Loucy (cell line): ENCODE measurements at regions not wholly inside any gene's neighbourhood (a gene's known extent, or its start where the extent isn't known, plus 50 kb on each side); places are given as distances from the start of the nearest gene placed in this dataset.
A peak's percentile ranks its signal among the peaks of the same experiment; 100 is the strongest.

ENCODE experiments used
- H2AFZ ChIP-seq: fragments of 200-600 bp; sonication (generic); 2 replicates; pipeline ENCODE4 v1.6.0; 2016; ENCODE audit warnings: antibody characterized with exemption, mild to moderate bottlenecking, low read length, moderate library complexity
- H3F3A ChIP-seq: fragments of 200-600 bp; 2 replicates; pipeline ENCODE4 v1.6.0; 2016; ENCODE audit warnings: antibody characterized with exemption, low read depth, mild to moderate bottlenecking
- H3K27me3 ChIP-seq: fragments of 200-600 bp; sonication (generic); 2 replicates; pipeline ENCODE4 v1.6.1; 2014; ENCODE audit warnings: low read length, mild to moderate bottlenecking; ENCODE audit not compliant: insufficient read depth, poor library complexity, severe bottlenecking
- H3K36me3 ChIP-seq: fragments of 200-600 bp; sonication (generic); 2 replicates; pipeline ENCODE4 v1.6.1; 2016; ENCODE audit warnings: low read length; ENCODE audit not compliant: insufficient read depth
- H3K4me1 ChIP-seq: fragments of 200-600 bp; sonication (generic); 2 replicates; pipeline ENCODE4 v1.5.1; 2014; ENCODE audit warnings: low read length, mild to moderate bottlenecking; ENCODE audit not compliant: insufficient read depth, poor library complexity, severe bottlenecking
- H3K4me2 ChIP-seq: fragments of 200-600 bp; sonication (generic); 2 replicates; pipeline ENCODE4 v1.6.0; 2014; ENCODE audit warnings: antibody characterized with exemption, low read length, low read depth, mild to moderate bottlenecking; ENCODE audit not compliant: poor library complexity, severe bottlenecking
- H3K4me3 ChIP-seq: fragments of 200-600 bp; sonication (generic); 2 replicates; pipeline ENCODE4 v1.5.1; 2014; ENCODE audit warnings: low read length, mild to moderate bottlenecking, mixed read lengths; ENCODE audit not compliant: poor library complexity, severe bottlenecking
- H3K79me2 ChIP-seq: fragments of 200-600 bp; sonication (generic); 2 replicates; pipeline ENCODE4 v1.6.1; 2014; ENCODE audit warnings: low read length; ENCODE audit not compliant: insufficient read depth
- H3K9ac ChIP-seq: fragments of 200-600 bp; sonication (generic); 2 replicates; pipeline ENCODE4 v1.6.0; 2014; ENCODE audit warnings: mild to moderate bottlenecking, low read depth, low read length, moderate library complexity; ENCODE audit not compliant: poor library complexity, severe bottlenecking
- H3K9me2 ChIP-seq: fragments of 200-600 bp; sonication (generic); replicated peaks from 2 replicates; pipeline ENCODE4 v1.6.1; 2016; ENCODE audit warnings: low read depth, low read length, mixed read lengths
- H3K9me3 ChIP-seq: fragments of 200-600 bp; sonication (generic); 2 replicates; pipeline ENCODE4 v1.6.1; 2014; ENCODE audit warnings: mild to moderate bottlenecking, antibody characterized with exemption, low read length, low read depth; ENCODE audit not compliant: insufficient read depth
- H4K20me1 ChIP-seq: fragments of 200-600 bp; sonication (generic); 2 replicates; pipeline ENCODE4 v1.6.0; 2014; ENCODE audit warnings: antibody characterized with exemption, low read length, mild to moderate bottlenecking; ENCODE audit not compliant: insufficient read depth, poor library complexity, severe bottlenecking
- EZH2phosphoT487 ChIP-seq: fragments of 200-600 bp; IDR thresholded peaks from 2 replicates; pipeline ENCODE4 v1.6.1; 2018; ENCODE audit warnings: antibody characterized with exemption, mild to moderate bottlenecking, moderate library complexity, borderline replicate concordance
- TF ChIP-seq, protein P1 (sequence below): fragments of 200-600 bp; sonication (generic); conservative IDR thresholded peaks from 2 replicates; pipeline ENCODE4 v1.5.1; 2014; ENCODE audit warnings: mild to moderate bottlenecking, antibody characterized with exemption, low read length

DNA sequence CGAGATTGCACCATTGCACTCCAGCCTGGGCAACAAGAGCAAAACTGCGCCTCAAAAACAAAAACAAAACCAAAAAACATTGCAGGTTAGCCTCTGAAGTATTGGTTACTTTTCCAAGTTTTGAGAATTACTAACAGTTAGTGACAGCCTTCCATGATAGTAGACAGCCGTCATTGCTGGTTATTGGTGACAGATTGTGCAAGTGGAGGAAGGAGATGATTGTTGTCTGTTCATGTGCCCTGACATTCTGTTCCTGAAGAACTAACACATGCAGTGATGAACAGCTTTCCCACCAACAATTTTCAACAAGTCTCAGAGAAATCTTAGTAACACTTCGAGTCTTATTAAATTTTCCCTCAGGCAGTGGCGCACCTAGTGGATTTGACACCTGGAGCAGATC is 89.3 kb upstream of the NAP1L1 start:
- Histone ChIP-seq H2AFZ (no peak overlapping the region), H4K20me1 (no peaks in the 10 kb centered on the region), H3K27me3 (no peaks in the 10 kb centered on the region), H3K79me2 (no peaks in the 10 kb centered on the region), H3K9ac (no peak overlapping the region), H3K9me2 (no peaks in the 10 kb centered on the region), H3K36me3 (no peaks in the 10 kb centered on the region), H3K4me3 (no peak overlapping the region), H3K4me2 (no peak overlapping the region), H3F3A (no peaks in the 10 kb centered on the region), H3K9me3 (no peaks in the 10 kb centered on the region), H3K4me1 (no peaks in the 10 kb centered on the region)
- TF ChIP-seq, protein P1, sequence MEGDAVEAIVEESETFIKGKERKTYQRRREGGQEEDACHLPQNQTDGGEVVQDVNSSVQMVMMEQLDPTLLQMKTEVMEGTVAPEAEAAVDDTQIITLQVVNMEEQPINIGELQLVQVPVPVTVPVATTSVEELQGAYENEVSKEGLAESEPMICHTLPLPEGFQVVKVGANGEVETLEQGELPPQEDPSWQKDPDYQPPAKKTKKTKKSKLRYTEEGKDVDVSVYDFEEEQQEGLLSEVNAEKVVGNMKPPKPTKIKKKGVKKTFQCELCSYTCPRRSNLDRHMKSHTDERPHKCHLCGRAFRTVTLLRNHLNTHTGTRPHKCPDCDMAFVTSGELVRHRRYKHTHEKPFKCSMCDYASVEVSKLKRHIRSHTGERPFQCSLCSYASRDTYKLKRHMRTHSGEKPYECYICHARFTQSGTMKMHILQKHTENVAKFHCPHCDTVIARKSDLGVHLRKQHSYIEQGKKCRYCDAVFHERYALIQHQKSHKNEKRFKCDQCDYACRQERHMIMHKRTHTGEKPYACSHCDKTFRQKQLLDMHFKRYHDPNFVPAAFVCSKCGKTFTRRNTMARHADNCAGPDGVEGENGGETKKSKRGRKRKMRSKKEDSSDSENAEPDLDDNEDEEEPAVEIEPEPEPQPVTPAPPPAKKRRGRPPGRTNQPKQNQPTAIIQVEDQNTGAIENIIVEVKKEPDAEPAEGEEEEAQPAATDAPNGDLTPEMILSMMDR, result no peak
- no peak for TF ChIP-seq EZH2phosphoT487

DNA sequence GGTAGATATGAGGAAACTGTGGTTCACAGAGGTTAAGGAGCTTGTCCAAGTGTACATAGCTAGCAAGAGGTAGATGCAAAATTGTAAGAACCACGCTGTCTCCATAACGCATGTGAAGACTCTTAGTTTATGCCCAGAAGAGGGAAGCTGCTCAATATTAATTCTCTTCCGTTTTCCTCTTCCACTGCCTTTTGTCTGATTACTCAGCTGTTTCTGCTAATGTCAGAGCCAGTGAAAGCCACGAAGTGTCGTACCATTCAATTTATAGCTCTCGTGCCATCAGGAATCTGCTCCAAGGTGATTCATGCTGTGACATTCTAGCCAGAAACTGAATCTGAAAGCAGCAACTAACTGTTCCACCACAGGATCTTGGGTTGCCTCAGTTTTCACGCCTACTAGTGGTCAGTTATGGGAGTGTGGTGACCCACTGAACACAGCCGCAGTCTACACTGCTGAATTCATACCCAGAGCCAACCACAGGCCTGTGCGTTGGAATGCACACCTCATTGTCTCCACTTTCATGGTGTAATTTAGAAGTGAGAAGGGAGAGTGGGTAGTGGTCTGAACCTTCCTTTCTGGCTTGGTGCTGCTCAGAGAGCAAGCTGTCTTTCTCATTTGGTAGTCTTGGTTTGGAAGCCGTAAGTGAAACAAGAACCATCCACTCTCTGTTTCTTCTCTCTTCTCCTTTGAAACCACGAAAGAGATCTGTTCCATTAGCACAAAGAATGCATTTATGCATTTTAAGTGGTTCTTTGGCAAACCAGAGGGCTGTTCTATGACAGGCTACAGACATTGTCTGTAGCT is 74.2 kb upstream of the NAP1L1 start:
- Histone ChIP-seq H3K4me2 (no peak overlapping the region), H3K4me3 (no peak overlapping the region), H3K79me2 (no peaks in the 10 kb centered on the region), H3K9me3 (no peaks in the 10 kb centered on the region), H3K27me3 (no peaks in the 10 kb centered on the region), H3F3A (no peaks in the 10 kb centered on the region), H3K9ac (no peak overlapping the region), H3K4me1 (no peaks in the 10 kb centered on the region), H3K9me2 (no peaks in the 10 kb centered on the region), H3K36me3 (no peaks in the 10 kb centered on the region), H2AFZ (peak overlapping the region; percentile 19; the same call in 1 of the 2 replicates), H4K20me1 (no peaks in the 10 kb centered on the region)
- TF ChIP-seq EZH2phosphoT487, result no peak
- TF ChIP-seq, protein P1, result peak; percentile 73

DNA sequence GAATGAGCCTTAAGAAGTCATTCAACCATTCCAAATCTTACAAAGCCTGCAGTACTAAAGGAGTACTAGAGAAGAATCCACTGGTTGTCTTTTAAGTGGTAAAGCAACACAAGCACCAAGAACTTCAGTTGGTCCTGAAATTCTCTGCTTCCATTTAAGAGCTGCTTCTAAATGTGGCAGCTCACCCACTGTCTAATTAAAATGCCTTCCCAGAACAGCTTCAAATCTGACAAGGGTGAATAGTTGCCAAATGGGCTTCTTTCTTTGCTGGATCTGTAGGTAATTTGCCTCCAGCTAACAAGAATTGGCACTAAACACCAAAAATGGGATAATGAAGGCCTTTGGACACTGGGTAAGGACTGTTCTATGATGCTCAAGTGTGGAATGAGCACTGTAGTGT is 72.2 kb upstream of the NAP1L1 start:
- Histone ChIP-seq H2AFZ (no peak overlapping the region), H3K9me2 (no peaks in the 10 kb centered on the region), H3F3A (no peaks in the 10 kb centered on the region), H4K20me1 (no peaks in the 10 kb centered on the region), H3K9me3 (no peaks in the 10 kb centered on the region), H3K4me2 (no peak overlapping the region), H3K27me3 (no peaks in the 10 kb centered on the region), H3K36me3 (no peaks in the 10 kb centered on the region), H3K4me3 (no peak overlapping the region), H3K79me2 (no peaks in the 10 kb centered on the region), H3K9ac (no peak overlapping the region), H3K4me1 (no peaks in the 10 kb centered on the region)
- no peak for TF ChIP-seq EZH2phosphoT487
- TF ChIP-seq, protein P1, result no peak
